MG63 (cell line): ENCODE measurements at regions not wholly inside any gene's neighbourhood (a gene's known extent, or its start where the extent isn't known, plus 50 kb on each side); places are given as distances from the start of the nearest gene placed in this dataset.

Source experiments
- DNase-seq: peaks from one replicate; pipeline ENCODE4 v3.0.0-alpha.2; 2020
- H3K27me3 ChIP-seq: fragments of 250-450 bp; sonication (Bioruptor Pico); 2 replicates; pipeline ENCODE4 v1.5.1; 2020; ENCODE audit warnings: mild to moderate bottlenecking, moderate library complexity
- H3K36me3 ChIP-seq: fragments of 250-450 bp; sonication (Bioruptor Pico); 2 replicates; pipeline ENCODE4 v1.5.1; 2020; ENCODE audit warnings: mild to moderate bottlenecking, moderate library complexity
- H3K4me3 ChIP-seq: fragments of 250-450 bp; sonication (Bioruptor Pico); 2 replicates; pipeline ENCODE4 v1.5.1; 2020; ENCODE audit warnings: mild to moderate bottlenecking, moderate library complexity
- H3K9me3 ChIP-seq: fragments of 250-450 bp; sonication (Bioruptor Pico); 2 replicates; pipeline ENCODE4 v1.5.1; 2020; ENCODE audit warnings: mild to moderate bottlenecking, moderate library complexity

- Histone ChIP-seq H3K9me3 (no peaks in the 10 kb centered on the region), H3K4me3 (no peak overlapping the region), H3K36me3 (no peaks in the 10 kb centered on the region), H3K27me3 (no peaks in the 10 kb centered on the region)
- DNase-seq: no peak
These were observed 140.2 kb upstream of the PPP2R2D start for GRCh38 chr10:131760416-131761166.

- DNase-seq: no peak
- Histone ChIP-seq H3K4me3 (no peak overlapping the region), H3K27me3 (no peaks in the 10 kb centered on the region), H3K9me3 (no peaks in the 10 kb centered on the region), H3K36me3 (no peaks in the 10 kb centered on the region)
These were observed 137.8 kb upstream of the PPP2R2D start for GRCh38 chr10:131762789-131763696.

GRCh38 chr10:131764929-131765328, 135.9 kb upstream of the PPP2R2D start:
- DNase-seq: no peak

GRCh38 chr10:131766096-131766495, 134.7 kb upstream of the PPP2R2D start:
- no peak for DNase-seq
- no peaks in the 10 kb centered on the region for H3K9me3 ChIP-seq
- no peaks in the 10 kb centered on the region for H3K27me3 ChIP-seq
- no peaks in the 10 kb centered on the region for H3K36me3 ChIP-seq
- H3K4me3 ChIP-seq: no peak overlapping the region

More at GRCh38 chr10:131764929-131765328, 135.9 kb upstream of the PPP2R2D start:
- Histone ChIP-seq H3K27me3 (no peaks in the 10 kb centered on the region), H3K9me3 (no peaks in the 10 kb centered on the region), H3K4me3 (no peak overlapping the region), H3K36me3 (no peaks in the 10 kb centered on the region)

- H3K27me3 ChIP-seq: no peaks in the 10 kb centered on the region
- H3K9me3 ChIP-seq: no peaks in the 10 kb centered on the region
- DNase-seq: no peak
- no peak overlapping the region for H3K4me3 ChIP-seq
- H3K36me3 ChIP-seq: no peaks in the 10 kb centered on the region
These were observed 133.1 kb upstream of the PPP2R2D start for GRCh38 chr10:131767716-131768115.

GRCh38 chr10:131769571-131770410, 131.0 kb upstream of the PPP2R2D start:
- Histone ChIP-seq H3K9me3 (no peaks in the 10 kb centered on the region), H3K36me3 (no peaks in the 10 kb centered on the region), H3K4me3 (no peak overlapping the region), H3K27me3 (no peaks in the 10 kb centered on the region)
- DNase-seq: no peak

GRCh38 chr10:131770946-131771633, 129.7 kb upstream of the PPP2R2D start:
- no peaks in the 10 kb centered on the region for H3K9me3 ChIP-seq
- no peaks in the 10 kb centered on the region for H3K36me3 ChIP-seq
- DNase-seq: no peak
- no peaks in the 10 kb centered on the region for H3K27me3 ChIP-seq
- no peak overlapping the region for H3K4me3 ChIP-seq

GRCh38 chr10:131771634-131772358, 129.0 kb upstream of the PPP2R2D start:
- H3K9me3 ChIP-seq: no peaks in the 10 kb centered on the region
- no peak for DNase-seq
- H3K27me3 ChIP-seq: no peaks in the 10 kb centered on the region
- no peaks in the 10 kb centered on the region for H3K36me3 ChIP-seq
- no peak overlapping the region for H3K4me3 ChIP-seq

- Histone ChIP-seq H3K36me3 (no peaks in the 10 kb centered on the region), H3K27me3 (no peaks in the 10 kb centered on the region), H3K9me3 (peaks cover 1% of the 10 kb centered on the region; the same call in 1 of the 2 replicates), H3K4me3 (no peak overlapping the region)
- no peak for DNase-seq
These were observed 128.4 kb upstream of the PPP2R2D start for GRCh38 chr10:131772441-131772840.

GRCh38 chr10:131773370-131774343, 127.2 kb upstream of the PPP2R2D start:
- Histone ChIP-seq H3K4me3 (no peak overlapping the region), H3K27me3 (no peaks in the 10 kb centered on the region), H3K36me3 (no peaks in the 10 kb centered on the region), H3K9me3 (peaks cover 3% of the 10 kb centered on the region; the same call in 1 of the 2 replicates)
- DNase-seq: no peak

GRCh38 chr10:131774681-131775085, 126.1 kb upstream of the PPP2R2D start:
- Histone ChIP-seq H3K4me3 (no peak overlapping the region), H3K36me3 (no peaks in the 10 kb centered on the region), H3K27me3 (no peaks in the 10 kb centered on the region), H3K9me3 (peaks cover 3% of the 10 kb centered on the region; the same call in 1 of the 2 replicates)
- DNase-seq: no peak

- Histone ChIP-seq H3K27me3 (no peaks in the 10 kb centered on the region), H3K9me3 (peaks cover 3% of the 10 kb centered on the region; the same call in 1 of the 2 replicates), H3K4me3 (no peak overlapping the region), H3K36me3 (no peaks in the 10 kb centered on the region)
- DNase-seq: no peak
These were observed 125.4 kb upstream of the PPP2R2D start for GRCh38 chr10:131775433-131775832.

- no peak for DNase-seq
- peaks cover 3% of the 10 kb centered on the region; the same call in 1 of the 2 replicates for H3K9me3 ChIP-seq
- no peaks in the 10 kb centered on the region for H3K27me3 ChIP-seq
- no peak overlapping the region for H3K4me3 ChIP-seq
- no peaks in the 10 kb centered on the region for H3K36me3 ChIP-seq
These were observed 125.0 kb upstream of the PPP2R2D start for GRCh38 chr10:131775833-131776232.

- no peaks in the 10 kb centered on the region for H3K27me3 ChIP-seq
- peaks cover 3% of the 10 kb centered on the region; the same call in 1 of the 2 replicates for H3K9me3 ChIP-seq
- no peak overlapping the region for H3K4me3 ChIP-seq
- no peaks in the 10 kb centered on the region for H3K36me3 ChIP-seq
- no peak for DNase-seq
These were observed 124.3 kb upstream of the PPP2R2D start for GRCh38 chr10:131776496-131776895.
